Ureter (tissue), 1 donor: ENCODE measurements at regions not wholly inside any gene's neighbourhood (a gene's known extent, or its start where the extent isn't known, plus 50 kb on each side); places are given as distances from the start of the nearest gene placed in this dataset.
"Not testable (repeated sequence)": the region's sequence is repeated elsewhere in the genome, so short reads cannot be mapped to it uniquely, and the experiment has no call there.

Experiments
- DNase-seq: peaks from one replicate; pipeline ENCODE4 v3.0.0-alpha.2; 2020; ENCODE audit warnings: low spot score
- donor health status: DM: yes; HTN: yes; CAD: no.

DNA sequence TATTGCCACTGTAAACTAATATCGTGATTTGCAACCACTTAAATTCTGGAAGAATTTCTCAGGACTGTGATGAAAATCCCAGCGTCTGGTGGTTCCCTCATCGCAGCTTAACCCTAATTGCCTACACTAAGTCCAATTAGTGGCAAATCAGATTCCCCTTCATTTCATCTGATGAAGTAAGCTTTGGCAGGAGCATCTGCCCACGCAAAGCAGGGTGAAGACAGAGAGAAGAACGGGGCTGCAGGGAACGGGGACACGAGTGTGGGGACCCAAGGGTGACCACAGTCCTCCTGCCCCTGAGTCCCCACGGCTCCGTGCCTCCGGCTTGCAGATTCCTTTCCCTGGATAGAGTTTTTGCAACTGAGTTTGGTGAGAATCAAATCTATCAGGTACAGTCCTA is 159.5 kb downstream of the LY86 start:
- no peak for DNase-seq

DNA sequence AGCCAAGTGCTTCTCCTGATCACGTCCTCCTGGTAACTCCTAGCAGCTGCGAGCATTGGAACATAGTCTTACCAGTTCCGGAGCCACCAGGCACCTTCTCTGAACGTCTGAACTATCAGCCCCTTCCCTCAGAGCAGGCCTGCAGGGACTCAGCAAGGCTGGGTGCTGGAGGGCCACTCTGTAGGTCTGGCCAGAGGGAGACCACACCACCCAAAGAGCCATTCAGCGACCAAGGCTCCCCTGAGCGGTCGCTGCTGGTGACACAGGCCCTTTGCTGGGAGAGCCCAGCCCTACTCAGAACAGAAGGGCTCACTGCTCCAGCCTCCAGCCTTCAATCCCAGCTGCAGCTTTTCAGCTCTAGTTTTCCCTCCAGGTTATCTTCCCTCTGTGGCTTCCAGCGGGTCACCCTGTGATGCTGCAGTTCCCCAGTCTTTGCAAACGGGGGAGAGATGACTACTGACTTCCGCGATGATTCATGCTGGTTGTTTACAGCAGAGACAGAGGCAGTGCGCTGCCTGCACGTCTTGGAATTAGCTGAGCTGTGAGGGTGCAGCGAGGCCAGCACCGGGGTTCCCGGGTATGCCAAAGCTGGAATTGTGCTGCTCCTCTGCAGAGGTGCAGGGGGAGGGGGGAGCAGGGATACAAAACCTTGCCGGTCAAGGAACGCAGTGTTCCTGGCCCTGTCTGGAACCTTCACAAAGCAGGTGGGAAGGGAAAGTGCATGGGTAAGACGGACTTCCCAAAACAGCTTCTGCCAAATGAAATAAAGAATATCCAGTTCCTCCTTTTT is 161.4 kb downstream of the LY86 start:
- peak; percentile 79 for DNase-seq

DNA sequence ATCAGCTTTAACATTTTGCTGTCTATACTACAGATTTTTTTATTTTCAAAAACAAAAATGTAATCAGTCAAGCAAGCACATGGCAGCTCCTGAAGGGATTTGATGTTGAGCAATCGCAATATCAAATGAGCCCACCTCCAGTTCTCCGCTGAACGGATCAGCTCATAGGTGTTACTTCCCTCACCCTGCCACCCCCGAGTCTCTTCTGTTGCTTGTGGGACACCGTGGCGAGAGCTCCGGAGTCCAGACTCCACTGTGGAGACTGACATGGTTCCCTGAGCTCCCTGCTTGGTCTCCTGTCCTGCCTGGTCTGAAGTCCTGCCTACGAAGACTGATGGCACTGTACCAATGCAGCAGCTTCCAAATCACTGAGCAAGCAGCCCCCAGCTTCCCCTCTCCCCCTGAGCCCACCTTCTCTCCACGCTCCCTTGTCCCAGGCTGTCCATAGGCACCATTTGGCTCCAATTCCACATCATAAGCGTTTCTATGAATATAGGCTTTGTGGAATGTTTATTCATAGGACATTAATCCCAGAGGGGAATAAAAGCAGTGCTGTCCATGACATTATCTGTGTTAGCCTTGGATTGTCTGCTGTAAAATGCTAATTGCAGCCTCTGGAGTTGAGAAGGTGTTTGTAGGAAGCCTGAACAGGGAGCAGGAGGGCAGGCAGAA is 162.2 kb downstream of the LY86 start:
- DNase-seq: no peak

DNA sequence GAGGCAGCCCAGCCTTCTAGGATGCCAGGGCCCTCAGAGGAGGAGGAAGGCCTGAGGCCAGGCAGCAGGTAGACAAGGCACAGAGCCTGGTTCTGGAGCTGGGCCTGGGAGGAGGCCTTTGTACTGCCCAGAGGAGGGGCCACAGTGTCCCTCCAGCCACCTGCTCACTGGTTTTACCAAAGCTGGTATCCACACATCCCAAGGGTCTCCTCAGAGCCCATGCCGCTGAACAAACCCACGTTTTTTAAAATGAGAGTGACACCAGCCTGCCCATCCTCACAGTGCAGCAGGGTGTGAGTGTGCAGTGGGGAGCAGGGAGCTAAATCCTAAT is 162.7 kb downstream of the LY86 start:
- no peak for DNase-seq

DNA sequence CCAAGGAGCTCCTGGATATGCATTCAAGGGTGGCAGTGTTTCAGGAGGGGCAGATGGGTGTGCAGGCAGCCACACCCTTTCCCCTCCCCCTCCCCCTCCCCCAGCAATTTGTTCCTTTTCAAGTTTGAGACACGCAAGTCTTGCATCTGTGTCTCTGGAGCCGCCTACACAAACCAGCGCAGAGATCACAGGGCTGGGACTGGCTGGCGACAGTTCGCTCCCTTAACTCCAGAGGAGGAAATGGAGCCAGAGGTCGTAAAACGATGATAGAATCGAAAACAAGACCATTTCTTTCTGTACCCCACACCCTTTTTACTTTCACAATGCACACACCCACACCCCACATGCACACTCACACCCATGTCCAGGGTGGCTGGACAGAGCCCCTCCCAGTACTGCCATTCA is 163.1 kb downstream of the LY86 start:
- peak; percentile 60 for DNase-seq

DNA sequence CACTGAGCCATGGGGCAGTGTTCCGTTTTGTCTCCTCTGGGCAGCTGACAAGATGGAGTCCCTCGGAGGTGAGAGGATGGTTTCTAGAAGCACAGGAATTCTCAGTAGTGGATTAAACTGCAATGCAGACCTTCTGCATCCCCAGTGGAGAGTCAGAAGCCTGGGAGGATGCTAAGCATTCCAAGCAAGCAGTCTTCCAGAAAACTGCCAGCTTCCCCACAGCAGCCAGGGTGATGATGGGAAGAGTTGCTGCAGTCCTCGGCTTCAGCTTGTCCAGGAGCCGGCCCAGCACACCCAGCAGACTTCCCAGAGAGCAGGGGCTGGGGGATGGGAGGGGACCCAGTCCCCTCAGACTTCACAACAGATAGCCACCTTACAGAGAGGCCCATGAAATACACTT is 163.6 kb downstream of the LY86 start:
- no peak for DNase-seq

DNA sequence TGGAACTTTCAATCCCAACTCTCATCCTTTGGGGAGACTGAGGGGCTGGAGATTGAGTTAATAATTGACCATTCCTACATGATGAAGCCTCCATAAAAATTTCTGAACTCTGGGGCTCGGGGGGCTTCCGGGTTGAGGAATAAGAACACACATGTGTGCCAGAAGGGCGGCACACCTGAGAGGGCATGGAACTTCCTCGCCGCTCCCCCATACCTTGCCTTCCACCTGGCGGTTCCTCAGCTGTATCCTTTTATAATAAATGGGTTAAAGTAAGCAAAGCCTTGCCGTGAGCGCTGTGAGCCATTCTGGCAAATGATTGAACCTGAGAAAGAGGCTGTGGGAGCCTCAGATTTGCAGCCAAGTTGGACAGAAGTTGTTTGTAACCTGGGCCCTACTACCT is 164.8 kb downstream of the LY86 start:
- DNase-seq: no peak

DNA sequence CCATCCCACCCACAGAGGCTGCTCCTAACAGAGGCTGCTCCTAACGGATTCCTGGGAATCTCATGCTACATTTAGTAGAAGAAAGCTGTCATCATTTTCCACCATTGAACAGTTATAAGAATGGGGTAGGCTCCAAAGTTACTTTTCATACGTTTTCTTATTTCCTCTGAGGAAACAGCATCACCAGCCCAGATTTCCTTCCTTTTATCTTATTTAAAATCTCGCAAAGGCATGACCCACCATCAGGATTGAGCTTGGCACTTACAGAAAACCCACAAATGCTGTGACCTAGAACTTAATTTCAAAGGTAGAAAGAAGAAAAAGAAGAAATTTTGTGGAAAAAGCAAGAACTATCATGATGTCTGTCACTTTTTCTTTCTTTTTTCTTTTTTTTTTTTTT is 168.0 kb downstream of the LY86 start:
- no peak for DNase-seq

DNA sequence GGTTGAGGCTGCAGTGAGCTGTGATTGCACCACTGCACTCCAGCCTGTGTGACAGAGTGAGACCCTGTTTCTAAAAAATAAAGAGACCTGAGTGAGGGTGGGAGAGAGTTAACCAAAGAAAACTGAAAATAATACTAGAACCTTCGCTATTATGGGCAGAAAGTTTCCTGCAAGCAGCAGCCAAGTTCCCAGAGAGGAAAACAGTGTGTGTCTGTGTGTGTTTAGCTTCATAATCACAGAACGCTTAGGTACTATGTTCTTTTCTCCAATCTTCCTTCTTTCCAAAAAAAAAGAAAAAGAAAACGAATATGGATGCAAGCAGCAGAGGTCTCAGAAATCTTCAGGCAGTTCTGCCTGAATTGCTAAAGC is 170.0 kb downstream of the LY86 start:
- DNase-seq: no peak

DNA sequence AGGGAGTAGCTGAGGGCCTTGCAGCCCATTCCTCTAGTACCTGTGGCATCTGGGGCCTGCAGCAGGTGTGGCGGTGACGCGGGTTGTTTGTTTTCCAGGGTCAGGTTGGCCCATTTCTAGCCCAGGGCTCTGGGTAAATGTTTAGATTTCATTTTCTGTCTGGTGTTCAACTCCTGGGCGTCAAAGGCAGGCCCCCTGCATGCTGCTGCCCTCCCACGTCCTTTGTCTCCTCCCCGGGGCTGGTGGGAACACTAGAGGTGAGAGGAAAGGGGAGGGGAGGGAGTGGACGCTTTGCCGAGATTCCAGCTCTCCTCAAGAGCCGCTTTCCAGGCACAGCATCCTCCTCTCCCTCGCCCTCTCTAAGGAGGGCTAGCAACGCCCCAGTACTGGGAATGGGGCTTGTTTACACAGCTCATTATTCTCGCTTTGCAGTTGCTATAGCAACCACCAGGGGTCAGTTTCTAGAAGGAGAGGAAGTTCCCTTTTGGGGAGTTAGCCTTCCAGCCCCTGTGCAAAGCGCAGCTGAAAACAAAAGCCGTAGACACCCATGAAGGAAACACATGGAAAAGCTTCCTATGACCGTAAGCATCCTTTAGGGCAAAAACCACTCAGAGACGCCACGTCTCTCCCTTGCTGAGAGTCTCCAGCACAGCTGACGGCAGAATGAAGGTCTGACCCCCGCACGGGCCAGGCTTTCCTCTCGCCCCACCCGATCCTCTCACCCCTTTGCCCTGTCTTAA is 170.6 kb downstream of the LY86 start:
- peak; percentile 64 for DNase-seq

DNA sequence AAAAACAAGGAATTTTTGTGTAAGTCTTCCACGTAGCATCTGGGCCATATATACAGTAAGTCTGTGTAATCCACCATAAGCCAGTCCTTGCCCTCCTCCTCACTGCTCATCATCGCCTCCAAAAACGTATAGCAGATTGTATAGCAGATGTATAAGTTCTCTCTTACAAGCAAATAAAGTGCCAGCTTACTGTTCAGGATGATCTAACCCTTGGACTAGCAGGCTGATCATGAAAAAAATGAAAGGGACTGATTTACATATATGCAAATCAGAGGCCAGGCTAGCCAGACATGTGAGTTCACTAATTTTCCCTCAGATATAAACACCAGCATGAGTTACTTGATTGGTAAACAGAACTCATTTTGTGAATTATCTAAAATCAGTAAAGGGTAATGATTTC is 171.5 kb downstream of the LY86 start:
- no peak for DNase-seq

DNA sequence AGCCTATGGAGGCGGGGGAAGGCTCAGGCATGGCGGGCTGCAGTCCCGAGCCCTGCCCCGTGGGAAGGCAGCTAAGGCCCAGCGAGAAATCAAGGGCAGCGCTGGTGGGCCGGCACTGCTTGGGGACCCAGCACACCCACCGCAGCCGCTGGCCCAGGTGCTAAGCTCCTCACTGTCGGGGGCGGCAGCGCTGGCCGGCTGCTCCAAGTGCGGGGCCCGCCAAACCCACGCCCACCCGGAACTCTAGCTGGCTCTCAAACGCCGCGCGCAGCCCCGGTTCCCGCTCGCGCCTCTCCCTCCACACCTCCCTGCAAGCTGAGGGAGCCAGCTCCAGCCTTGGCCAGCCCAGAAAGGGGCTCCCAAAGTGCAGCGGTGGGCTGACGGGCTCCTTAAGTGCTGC is 174.0 kb downstream of the LY86 start:
- DNase-seq: not testable (repeated sequence)

DNA sequence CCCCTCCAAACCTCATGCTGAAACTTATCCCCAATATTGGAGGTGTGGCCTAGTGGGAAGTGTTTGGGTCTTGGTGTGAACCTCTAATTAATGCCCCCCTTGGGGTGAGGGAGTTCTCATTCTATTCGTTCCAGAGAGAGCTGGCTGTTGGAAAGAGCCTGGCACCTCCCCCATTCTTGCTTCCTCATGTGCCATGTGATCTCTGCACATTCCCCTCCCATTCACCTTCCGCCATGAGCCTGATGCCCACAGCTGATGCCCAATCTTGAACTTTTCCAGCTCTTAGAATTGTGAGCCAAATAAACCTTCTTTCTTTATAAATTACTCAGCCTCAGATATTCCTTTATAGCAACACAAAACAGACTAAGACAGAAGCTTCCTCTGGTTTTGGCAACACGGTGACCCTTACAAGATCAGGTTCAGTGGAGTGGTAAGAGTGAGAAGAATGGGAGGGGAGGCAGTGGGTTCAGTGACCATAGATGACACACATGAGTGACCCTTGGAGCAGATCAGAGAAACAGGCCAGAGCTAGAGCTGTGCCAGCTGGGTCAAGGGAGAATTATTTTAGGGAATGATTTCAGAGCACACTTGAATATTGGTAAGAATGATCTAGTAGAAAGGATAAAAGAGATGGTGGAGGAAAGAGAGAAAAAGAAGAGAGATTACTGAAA is 176.4 kb downstream of the LY86 start:
- DNase-seq: no peak

DNA sequence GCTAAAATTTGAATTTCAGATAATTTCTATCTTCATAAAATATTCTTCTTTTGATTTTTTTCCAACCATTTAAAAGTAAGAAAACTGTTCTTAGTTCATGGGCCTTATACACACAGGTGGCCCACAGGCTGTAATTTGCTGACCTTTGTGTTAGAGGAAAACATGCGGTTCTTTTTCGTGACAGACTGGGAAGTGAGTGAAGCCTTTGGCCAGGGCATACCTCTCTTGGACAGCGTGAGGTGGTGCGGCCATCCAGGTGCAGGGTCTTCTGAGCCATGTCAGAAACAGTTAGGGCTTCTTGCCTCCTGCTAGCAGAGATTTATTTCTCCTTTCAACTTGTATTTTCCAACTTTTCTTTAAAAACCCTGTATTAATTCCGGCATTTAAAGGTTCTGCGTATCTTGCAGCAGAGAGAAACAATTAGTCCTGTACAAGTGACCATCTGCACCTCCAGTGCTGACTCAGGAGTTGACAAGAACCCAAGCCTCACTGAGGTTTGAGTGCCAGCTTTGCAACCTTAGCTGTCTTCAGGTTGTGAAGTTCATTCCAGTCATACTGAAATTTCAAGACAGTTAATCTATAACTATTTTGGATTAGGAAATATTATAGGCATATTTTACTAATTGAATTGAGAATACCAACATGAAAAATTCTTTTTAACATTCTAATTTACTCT is 177.8 kb downstream of the LY86 start:
- no peak for DNase-seq

DNA sequence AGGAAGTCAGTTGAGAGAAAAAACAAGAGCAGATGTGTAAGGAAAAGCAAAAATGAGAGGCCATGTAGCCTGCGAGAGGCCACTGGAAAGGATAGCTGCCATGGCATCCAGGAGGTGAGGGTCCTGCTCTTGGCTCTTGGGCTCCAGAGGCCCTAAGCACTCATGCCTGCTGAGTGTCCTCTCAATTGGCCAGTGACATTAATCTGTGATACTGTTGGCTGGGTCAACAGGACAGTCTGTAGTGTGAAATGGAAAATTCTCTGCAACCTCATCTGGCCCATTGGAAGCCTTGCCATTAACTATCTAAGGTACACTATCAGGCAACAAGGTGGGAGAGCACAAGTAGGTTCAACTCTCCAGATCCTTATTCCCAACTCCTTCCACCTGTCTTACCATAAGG is 180.9 kb downstream of the LY86 start:
- DNase-seq: no peak

DNA sequence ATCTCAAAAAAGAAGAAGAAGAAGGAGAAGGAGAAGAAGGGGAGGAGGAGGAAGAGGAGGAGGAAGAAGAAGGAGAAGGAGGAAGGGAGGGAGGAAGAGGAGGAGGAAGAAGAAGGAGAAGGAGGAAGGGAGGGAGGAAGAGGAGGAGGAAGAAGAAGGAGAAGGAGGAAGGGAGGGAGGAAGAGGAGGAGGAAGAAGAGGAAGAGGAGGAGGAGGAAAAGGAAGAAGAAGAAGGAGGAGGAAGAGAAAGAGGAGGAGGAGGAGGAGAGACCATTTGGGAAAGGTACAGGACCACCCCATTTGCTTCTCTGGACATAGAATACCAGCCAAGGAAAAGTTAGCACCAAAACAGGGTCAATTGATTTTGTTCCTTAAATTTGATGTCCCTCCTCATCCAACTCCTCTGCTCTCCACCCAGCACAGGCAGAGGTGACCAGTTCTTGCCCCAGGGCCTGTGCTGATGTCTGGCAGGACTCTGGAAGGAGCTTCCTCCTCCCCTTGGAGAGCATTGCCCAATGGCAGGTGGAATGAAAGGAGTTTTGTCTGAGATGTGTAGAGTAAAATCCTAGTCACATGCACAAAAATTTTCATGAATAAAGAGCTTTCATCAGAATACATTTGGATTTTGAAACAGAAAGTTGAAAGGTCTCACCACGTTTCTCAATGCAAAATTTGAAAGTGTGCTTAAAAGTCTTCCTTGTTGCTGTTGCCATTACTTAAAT is 182.9 kb downstream of the LY86 start:
- no peak for DNase-seq

DNA sequence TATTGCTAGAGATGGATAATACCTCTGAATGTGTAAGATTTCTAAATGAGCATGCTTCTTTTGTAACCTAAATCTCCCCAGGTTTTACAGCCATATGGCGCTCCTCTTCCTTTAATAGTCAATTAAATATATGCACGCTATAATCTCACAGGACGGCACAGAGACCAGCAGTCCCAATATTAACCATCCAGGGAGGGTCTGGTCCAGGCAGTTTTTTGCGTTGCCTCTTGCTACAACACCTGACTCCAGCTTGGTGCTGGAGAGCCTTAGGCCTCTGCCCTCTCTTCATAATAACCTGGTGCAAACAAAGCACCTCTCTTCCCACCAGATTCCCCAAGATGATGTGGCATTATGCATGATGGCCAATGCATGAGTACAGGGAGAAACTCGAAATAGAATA is 183.4 kb downstream of the LY86 start:
- no peak for DNase-seq

DNA sequence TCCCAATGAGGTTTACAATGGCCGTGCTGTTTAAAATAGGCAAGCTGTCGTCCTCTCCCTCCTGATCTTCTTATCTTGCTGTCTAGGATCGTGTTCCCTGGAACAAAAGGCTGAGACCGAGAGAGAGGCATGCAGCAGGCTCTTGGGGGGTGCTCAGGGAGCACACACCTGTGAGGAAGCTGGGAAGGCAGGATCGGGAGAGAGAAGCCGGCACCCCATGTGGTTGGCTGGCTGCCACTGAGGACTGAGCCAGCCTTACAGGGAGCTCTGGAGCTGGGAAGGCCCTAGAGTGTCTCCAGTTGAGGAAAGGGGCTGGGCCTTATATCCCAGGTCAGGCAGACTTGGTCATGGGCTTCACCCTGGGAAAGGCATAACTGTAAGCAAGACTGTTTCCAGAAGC is 184.2 kb downstream of the LY86 start:
- DNase-seq: no peak

DNA sequence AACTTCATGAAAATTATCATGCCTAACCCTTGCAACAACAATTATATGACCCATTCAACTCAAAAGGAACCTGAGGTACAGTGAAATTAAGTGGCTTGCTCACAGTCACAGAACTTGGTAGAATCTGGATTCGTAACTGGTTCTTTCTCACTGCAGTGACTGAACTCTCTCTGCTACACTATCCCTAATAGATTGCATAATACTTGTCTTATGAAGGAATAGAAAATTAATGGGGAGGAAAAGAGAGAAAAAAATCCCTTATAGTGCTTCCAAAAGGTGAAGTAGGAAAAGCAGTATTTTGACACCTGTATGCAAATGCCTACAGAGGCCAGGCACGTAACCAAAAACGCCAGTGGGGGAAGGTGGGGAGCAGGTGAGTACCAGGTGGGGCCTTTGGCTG is 186.6 kb downstream of the LY86 start:
- DNase-seq: no peak

DNA sequence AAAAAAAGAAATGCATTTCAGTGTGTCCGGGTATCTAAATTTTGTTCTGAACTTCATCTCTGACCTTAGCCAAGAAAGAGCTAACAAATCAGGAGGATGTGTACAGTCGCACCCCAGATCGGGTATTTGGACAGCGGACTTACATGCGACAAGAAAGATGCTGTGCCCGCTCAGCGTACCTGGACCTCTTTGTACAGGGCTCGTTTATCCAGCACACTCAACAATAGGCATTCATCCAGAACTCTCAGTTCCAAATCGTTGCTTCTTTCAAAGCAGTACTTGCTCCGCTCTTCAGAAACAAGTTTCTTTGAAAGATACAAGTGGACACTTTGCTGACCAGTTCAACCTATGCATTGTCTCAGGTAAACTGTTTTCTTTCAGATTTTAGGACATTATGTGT is 191.7 kb downstream of the LY86 start:
- no peak for DNase-seq

DNA sequence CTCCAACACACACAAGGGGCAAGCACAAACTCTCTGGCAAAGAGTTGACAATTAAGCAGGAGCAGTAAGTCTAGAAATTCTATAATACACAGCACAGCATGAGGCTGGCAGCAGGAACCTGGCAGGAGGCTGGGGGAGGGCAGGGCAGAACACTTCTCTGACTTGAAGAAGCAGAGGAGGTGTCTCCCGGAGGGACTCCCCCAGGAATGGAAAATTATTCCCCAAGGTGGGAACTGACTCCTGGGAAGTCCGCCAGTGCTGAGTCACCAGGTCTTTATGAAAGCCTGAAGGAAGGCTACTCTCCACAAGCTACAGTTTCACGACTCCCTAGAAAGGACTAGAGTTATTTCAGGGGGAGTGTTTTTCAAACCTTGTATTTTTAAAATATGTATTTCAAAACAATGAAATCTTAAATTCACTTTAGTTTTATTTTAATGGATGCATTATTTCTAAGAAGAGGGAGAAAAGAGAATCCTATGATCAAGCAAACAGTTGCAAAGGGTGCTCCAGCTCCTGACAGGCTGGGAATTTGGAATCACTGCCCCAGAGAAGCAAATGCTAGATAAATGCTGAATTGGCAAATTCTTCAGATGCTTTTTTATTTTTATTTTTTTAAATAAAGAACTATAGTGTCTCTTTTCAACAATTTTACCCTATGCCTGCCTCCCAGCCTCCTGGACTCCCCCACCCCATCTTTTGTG is 192.8 kb downstream of the LY86 start:
- DNase-seq: no peak
